ENCODE measurements at regions not wholly inside any gene's neighbourhood (a gene's known extent, or its start where the extent isn't known, plus 50 kb on each side); places are given as distances from the start of the nearest gene placed in this dataset.

GRCh38 chr9:25094518-25094917 is 548.8 kb upstream of the IZUMO3 start:
- TF ChIP-seq CTCF (IDR thresholded peaks at IDR 0.05 in 4 of 5, conservative IDR thresholded peaks at IDR 0.05 in 1 of 5) = no peak
- TF ChIP-seq POLR2A (IDR thresholded peaks at IDR 0.05) = no peak

Data from gastrocnemius medialis (tissue), 4 donors.